HEK293T (cell line): ENCODE measurements at regions not wholly inside any gene's neighbourhood (a gene's known extent, or its start where the extent isn't known, plus 50 kb on each side); places are given as distances from the start of the nearest gene placed in this dataset.

Source experiments
- CTCF ChIA-PET: fragments of 350-600 bp; formaldehyde crosslinking; extraction: SDS; loops from one replicate; lab custom pipeline; 2021; ENCODE audit warnings: antibody characterized with exemption, inconsistent platforms; lab: Yijun Ruan, JAX
- POLR2A ChIA-PET: fragments of 350-600 bp; formaldehyde crosslinking; extraction: SDS; loops from one replicate; lab custom pipeline; 2020; ENCODE audit warnings: antibody characterized with exemption, inconsistent platforms; lab: Yijun Ruan, JAX
- DNase-seq: peaks from one replicate; pipeline ENCODE4 v3.0.0; 2012; ENCODE audit warnings: mixed read lengths; ENCODE audit errors: extremely low spot score
- ARNT ChIP-seq: fragments of 450-650 bp; IDR thresholded peaks from 2 replicates; pipeline ENCODE4 v1.6.1; 2017; ENCODE audit warnings: mild to moderate bottlenecking
- BHLHE40 ChIP-seq: fragments of 450-650 bp; IDR thresholded peaks from 2 replicates; pipeline ENCODE4 v1.6.1; 2016; ENCODE audit warnings: mild to moderate bottlenecking, moderate library complexity, borderline replicate concordance
- CTBP1 ChIP-seq: fragments of 450-650 bp; IDR thresholded peaks from 2 replicates; pipeline ENCODE4 v1.6.1; 2016; ENCODE audit warnings: borderline replicate concordance
- ELF4 ChIP-seq: fragments of 450-650 bp; IDR thresholded peaks from 2 replicates; pipeline ENCODE4 v1.6.1; 2017; ENCODE audit warnings: antibody characterized with exemption
- FOXA1 ChIP-seq: fragments of 450-650 bp; IDR thresholded peaks from 2 replicates; pipeline ENCODE4 v1.6.1; 2016; ENCODE audit warnings: mild to moderate bottlenecking
- FOXK2 ChIP-seq: fragments of 450-650 bp; IDR thresholded peaks from 2 replicates; pipeline ENCODE4 v1.6.1; 2016; ENCODE audit warnings: mild to moderate bottlenecking
- FOXM1 ChIP-seq: fragments of 450-650 bp; IDR thresholded peaks from 2 replicates; pipeline ENCODE4 v1.6.1; 2017; ENCODE audit warnings: mild to moderate bottlenecking, borderline replicate concordance
- HDGF ChIP-seq: fragments of 450-650 bp; IDR thresholded peaks from 2 replicates; pipeline ENCODE4 v1.6.1; 2017; ENCODE audit warnings: antibody characterized with exemption, borderline replicate concordance
- L3MBTL2 ChIP-seq: fragments of 450-650 bp; conservative IDR thresholded peaks from 2 replicates; pipeline ENCODE4 v1.6.1; 2016; ENCODE audit warnings: mild to moderate bottlenecking
- LEF1 ChIP-seq: fragments of 450-650 bp; IDR thresholded peaks from 2 replicates; pipeline ENCODE4 v1.6.1; 2017; ENCODE audit warnings: mild to moderate bottlenecking, borderline replicate concordance
- NFRKB ChIP-seq: fragments of 450-650 bp; IDR thresholded peaks from 2 replicates; pipeline ENCODE4 v1.6.1; 2016; ENCODE audit warnings: mild to moderate bottlenecking, moderate library complexity
- SP1 ChIP-seq: fragments of 450-650 bp; IDR thresholded peaks from 2 replicates; pipeline ENCODE4 v1.6.1; 2017
- SUZ12 ChIP-seq: fragments of 450-650 bp; IDR thresholded peaks from 2 replicates; pipeline ENCODE4 v1.6.1; 2016; ENCODE audit warnings: mild to moderate bottlenecking
- TARDBP ChIP-seq: fragments of 450-650 bp; IDR thresholded peaks from 2 replicates; pipeline ENCODE4 v1.6.1; 2016
- ZNF384 ChIP-seq: fragments of 450-650 bp; IDR thresholded peaks from 2 replicates; pipeline ENCODE4 v1.6.1; 2016
- TF ChIP-seq, protein P1 (sequence below): fragments of 450-650 bp; IDR thresholded peaks from 2 replicates; pipeline ENCODE4 v1.6.1; 2016

DNA sequence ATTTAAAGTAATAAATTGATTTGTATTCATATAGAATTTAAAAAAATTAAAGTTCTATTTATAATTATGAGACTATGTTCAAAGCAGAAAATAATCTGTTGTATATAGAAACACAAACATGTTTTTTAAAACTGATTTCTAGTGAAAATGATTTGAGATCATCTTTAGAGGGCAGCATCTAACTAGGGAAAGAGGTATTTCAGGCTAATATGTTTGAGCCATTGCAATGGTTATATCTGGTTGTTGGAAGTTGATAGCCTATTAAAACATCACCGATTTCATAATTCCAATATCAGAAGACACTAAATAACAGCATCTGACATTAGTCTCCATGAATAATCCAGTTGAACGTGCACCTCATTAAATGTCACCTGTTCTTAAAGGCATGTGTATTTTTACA lies 79.8 kb upstream of the SLITRK6 start:
- TF ChIP-seq, protein P1, sequence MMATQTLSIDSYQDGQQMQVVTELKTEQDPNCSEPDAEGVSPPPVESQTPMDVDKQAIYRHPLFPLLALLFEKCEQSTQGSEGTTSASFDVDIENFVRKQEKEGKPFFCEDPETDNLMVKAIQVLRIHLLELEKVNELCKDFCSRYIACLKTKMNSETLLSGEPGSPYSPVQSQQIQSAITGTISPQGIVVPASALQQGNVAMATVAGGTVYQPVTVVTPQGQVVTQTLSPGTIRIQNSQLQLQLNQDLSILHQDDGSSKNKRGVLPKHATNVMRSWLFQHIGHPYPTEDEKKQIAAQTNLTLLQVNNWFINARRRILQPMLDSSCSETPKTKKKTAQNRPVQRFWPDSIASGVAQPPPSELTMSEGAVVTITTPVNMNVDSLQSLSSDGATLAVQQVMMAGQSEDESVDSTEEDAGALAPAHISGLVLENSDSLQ, result no peak
- no peak for TF ChIP-seq SUZ12
- no peak for TF ChIP-seq FOXA1
- TF ChIP-seq ARNT, result no peak
- TF ChIP-seq TARDBP, result no peak
- TF ChIP-seq ELF4, result no peak
- no peak for TF ChIP-seq NFRKB
- no peak for TF ChIP-seq BHLHE40
- no peak for TF ChIP-seq FOXK2
- TF ChIP-seq L3MBTL2, result no peak
- no peak for TF ChIP-seq LEF1
- TF ChIP-seq CTBP1, result no peak
- no peak for TF ChIP-seq FOXM1
- TF ChIP-seq SP1, result no peak
- no peak for TF ChIP-seq HDGF
- TF ChIP-seq ZNF384, result no peak
- no peak for DNase-seq
- ChIA-PET POLR2A (no interaction called here), CTCF (no interaction called here)

DNA sequence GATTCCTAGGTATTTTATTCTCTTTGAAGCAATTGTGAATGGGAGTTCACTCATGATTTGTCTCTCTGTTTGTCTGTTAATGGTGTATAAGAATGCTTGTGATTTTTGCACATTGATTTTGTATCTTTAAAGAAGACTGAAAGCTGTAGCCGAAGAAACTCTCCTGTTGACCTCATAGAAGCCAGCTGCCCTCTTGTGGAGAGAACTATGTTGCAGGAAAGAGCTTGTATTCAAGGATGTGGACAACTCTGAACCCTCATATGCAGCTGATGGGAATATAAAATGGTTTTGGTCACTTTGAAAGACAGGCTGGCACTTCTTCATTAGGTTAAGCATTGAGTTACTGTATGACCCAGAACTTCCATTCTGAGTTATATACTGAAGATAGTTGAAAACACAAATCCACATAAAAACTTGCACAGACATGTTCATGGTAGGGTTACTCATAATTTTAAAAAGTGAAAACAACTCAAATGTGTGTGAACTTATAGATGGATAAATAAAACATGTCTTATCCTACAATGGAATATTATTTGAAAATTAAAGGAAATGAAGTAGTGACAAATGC lies 65.8 kb upstream of the SLITRK6 start:
- ChIA-PET POLR2A (no interaction called here), CTCF (interaction anchor here (0.6 to 0.9 kb wide), 3 partner anchors 31 to 79 kb away, joined by 3 to 4 read pairs (median 3); no protein-coding TSS in a partner anchor)
- peak; percentile 58 for DNase-seq
- TF ChIP-seq SP1, result no peak
- TF ChIP-seq FOXM1, result no peak
- no peak for TF ChIP-seq FOXK2
- TF ChIP-seq L3MBTL2, result no peak
- TF ChIP-seq FOXA1, result no peak
- TF ChIP-seq TARDBP, result no peak
- no peak for TF ChIP-seq ARNT
- no peak for TF ChIP-seq CTBP1
- no peak for TF ChIP-seq LEF1
- TF ChIP-seq NFRKB, result no peak
- TF ChIP-seq ZNF384, result no peak
- TF ChIP-seq SUZ12, result no peak
- no peak for TF ChIP-seq HDGF
- TF ChIP-seq BHLHE40, result no peak
- no peak for TF ChIP-seq ELF4
- TF ChIP-seq, protein P1, result no peak

DNA sequence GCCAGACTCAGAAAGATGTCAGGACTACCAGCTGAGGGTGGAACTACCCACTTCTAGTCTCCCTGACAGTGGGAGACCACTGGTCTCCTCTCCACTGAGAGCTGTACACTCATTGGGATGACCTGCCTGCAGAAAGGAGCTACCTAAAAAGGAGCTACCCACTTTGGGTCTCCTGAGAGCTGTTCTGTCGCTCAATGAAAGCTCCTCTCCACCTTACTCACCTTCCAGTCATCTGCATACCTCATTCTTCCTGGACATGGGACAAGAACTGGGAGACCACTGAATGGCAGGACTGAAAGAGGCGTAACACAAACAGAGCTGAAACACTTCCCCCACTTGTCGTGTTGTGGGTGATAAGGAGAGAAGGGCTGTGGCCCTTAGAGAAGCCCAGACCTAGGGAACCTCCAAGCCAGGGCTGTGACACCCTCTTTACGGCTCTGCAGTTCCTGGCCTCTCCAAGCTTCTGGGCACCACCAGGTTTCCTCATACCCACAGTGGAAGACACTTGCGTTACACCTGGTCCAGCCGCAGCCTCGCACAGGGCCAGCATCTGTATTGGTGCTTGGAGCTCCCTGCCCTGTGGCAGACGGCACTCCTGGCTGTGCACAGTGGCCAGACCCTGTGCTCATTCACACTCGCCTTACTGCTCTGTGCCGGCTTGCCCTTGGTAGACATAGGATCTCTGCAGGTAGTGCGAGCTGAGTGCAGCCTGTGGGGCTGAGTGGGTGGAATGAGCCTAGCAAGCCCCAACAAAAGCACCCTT lies 54.9 kb upstream of the SLITRK6 start:
- POLR2A ChIA-PET, result no interaction called here
- no peak for DNase-seq
- TF ChIP-seq, protein P1, result no peak
- TF ChIP-seq FOXA1 (no peak), SP1 (no peak), ZNF384 (no peak), ARNT (no peak), SUZ12 (no peak), FOXK2 (no peak), ELF4 (no peak), HDGF (no peak), TARDBP (no peak), CTBP1 (no peak), L3MBTL2 (no peak), LEF1 (no peak), NFRKB (no peak), BHLHE40 (no peak), FOXM1 (no peak)
- CTCF ChIA-PET, result no interaction called here

DNA sequence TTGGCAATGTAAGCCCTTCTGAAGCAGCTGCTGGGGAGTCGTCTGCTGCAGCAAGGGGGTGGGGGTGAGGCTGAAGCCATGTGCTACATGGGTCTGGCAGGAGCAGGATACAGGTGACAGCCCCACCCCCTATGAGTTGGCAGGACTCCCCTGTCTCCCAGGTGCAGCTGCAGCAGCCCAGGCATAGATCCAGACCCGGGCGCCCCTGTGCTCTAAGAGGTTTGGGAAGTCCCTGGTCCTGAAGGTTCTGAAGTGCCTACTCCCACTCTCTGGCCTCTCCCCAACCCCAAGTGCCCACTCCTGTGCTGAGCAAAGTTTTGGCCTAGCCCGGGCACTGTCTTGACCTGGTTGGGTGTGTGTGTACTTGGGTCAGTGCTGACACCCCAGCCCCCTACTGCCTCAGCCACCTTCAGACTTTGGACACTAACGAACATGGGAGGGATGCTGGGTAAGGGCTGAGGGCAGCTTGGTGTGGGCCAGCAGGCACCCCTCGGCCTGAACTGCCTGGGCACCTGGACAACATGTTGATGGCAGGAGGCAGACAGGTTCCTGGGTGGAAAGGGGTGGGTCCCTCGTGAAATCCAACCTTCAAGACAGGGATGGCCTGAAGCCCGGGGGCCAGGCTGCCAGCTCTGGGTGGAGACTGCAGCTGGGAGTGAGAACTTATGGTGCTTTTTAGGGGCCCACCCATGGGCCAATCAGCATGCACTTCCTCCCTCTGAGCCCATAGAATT lies 54.1 kb upstream of the SLITRK6 start:
- no peak for DNase-seq
- TF ChIP-seq ZNF384 (no peak), ARNT (no peak), FOXA1 (no peak), TARDBP (no peak)
- POLR2A ChIA-PET, result no interaction called here
- CTCF ChIA-PET, result no interaction called here
